Right lobe of liver (tissue), 4 donors: ENCODE measurements at regions not wholly inside any gene's neighbourhood (a gene's known extent, or its start where the extent isn't known, plus 50 kb on each side); places are given as distances from the start of the nearest gene placed in this dataset.

Source experiments
- POLR2A ChIP-seq: fragments of 450-650 bp; IDR thresholded peaks from one replicate; pipeline ENCODE4 v1.6.1; 2017; ENCODE audit warnings: antibody characterized with exemption, mild to moderate bottlenecking
- TF ChIP-seq, protein P1 (sequence below), 4 donors: fragments of 200-600 bp in 3 of 4; fragments of 450-650 bp in 1 of 4; IDR thresholded peaks; one replicate each; pipeline versions ENCODE4 v1.5.1 to v1.8.0; 2016 to 2022; ENCODE audit warnings: antibody characterized with exemption in 4 of 4, mild to moderate bottlenecking in 2 of 4
- donor health status: DM: no; HTN: no; CAD: no.
- donor health status: DM: no; HTN: no; CAD: no.
- donor health status: DM: no; HTN: yes; CAD: no.

DNA sequence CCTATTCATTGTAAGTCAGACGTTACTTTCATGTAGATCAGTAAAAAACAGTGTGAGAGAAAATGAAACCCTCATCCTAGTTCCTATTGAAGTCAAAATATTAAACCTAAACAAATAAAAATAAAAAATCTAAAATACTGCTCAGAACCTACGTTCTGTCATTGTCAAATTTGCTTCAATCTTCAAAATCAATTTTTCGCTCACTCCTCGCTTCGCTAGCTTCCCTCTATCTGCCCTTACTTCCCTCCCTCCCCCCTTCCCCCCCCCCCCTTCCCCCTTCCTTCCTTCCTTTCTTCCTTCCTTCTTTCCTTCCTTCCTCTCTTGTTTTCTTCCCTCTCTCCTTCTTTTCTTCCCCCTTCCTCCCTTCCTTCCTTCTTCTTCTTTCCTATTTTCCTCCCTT is 310.9 kb upstream of the PDE3A start:
- TF ChIP-seq, protein P1, sequence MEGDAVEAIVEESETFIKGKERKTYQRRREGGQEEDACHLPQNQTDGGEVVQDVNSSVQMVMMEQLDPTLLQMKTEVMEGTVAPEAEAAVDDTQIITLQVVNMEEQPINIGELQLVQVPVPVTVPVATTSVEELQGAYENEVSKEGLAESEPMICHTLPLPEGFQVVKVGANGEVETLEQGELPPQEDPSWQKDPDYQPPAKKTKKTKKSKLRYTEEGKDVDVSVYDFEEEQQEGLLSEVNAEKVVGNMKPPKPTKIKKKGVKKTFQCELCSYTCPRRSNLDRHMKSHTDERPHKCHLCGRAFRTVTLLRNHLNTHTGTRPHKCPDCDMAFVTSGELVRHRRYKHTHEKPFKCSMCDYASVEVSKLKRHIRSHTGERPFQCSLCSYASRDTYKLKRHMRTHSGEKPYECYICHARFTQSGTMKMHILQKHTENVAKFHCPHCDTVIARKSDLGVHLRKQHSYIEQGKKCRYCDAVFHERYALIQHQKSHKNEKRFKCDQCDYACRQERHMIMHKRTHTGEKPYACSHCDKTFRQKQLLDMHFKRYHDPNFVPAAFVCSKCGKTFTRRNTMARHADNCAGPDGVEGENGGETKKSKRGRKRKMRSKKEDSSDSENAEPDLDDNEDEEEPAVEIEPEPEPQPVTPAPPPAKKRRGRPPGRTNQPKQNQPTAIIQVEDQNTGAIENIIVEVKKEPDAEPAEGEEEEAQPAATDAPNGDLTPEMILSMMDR (IDR thresholded peaks at IDR 0.05): no peak
- no peak for TF ChIP-seq POLR2A
